Loucy (cell line): ENCODE measurements at regions not wholly inside any gene's neighbourhood (a gene's known extent, or its start where the extent isn't known, plus 50 kb on each side); places are given as distances from the start of the nearest gene placed in this dataset.

Experiments
- H2AFZ ChIP-seq: fragments of 200-600 bp; sonication (generic); 2 replicates; pipeline ENCODE4 v1.6.0; 2016; ENCODE audit warnings: antibody characterized with exemption, mild to moderate bottlenecking, low read length, moderate library complexity
- H3F3A ChIP-seq: fragments of 200-600 bp; 2 replicates; pipeline ENCODE4 v1.6.0; 2016; ENCODE audit warnings: antibody characterized with exemption, low read depth, mild to moderate bottlenecking
- H3K27me3 ChIP-seq: fragments of 200-600 bp; sonication (generic); 2 replicates; pipeline ENCODE4 v1.6.1; 2014; ENCODE audit warnings: low read length, mild to moderate bottlenecking; ENCODE audit not compliant: insufficient read depth, poor library complexity, severe bottlenecking
- H3K36me3 ChIP-seq: fragments of 200-600 bp; sonication (generic); 2 replicates; pipeline ENCODE4 v1.6.1; 2016; ENCODE audit warnings: low read length; ENCODE audit not compliant: insufficient read depth
- H3K4me1 ChIP-seq: fragments of 200-600 bp; sonication (generic); 2 replicates; pipeline ENCODE4 v1.5.1; 2014; ENCODE audit warnings: low read length, mild to moderate bottlenecking; ENCODE audit not compliant: insufficient read depth, poor library complexity, severe bottlenecking
- H3K4me2 ChIP-seq: fragments of 200-600 bp; sonication (generic); 2 replicates; pipeline ENCODE4 v1.6.0; 2014; ENCODE audit warnings: antibody characterized with exemption, low read length, low read depth, mild to moderate bottlenecking; ENCODE audit not compliant: poor library complexity, severe bottlenecking
- H3K4me3 ChIP-seq: fragments of 200-600 bp; sonication (generic); 2 replicates; pipeline ENCODE4 v1.5.1; 2014; ENCODE audit warnings: low read length, mild to moderate bottlenecking, mixed read lengths; ENCODE audit not compliant: poor library complexity, severe bottlenecking
- H3K79me2 ChIP-seq: fragments of 200-600 bp; sonication (generic); 2 replicates; pipeline ENCODE4 v1.6.1; 2014; ENCODE audit warnings: low read length; ENCODE audit not compliant: insufficient read depth
- H3K9ac ChIP-seq: fragments of 200-600 bp; sonication (generic); 2 replicates; pipeline ENCODE4 v1.6.0; 2014; ENCODE audit warnings: mild to moderate bottlenecking, low read depth, low read length, moderate library complexity; ENCODE audit not compliant: poor library complexity, severe bottlenecking
- H3K9me2 ChIP-seq: fragments of 200-600 bp; sonication (generic); replicated peaks from 2 replicates; pipeline ENCODE4 v1.6.1; 2016; ENCODE audit warnings: low read depth, low read length, mixed read lengths
- H3K9me3 ChIP-seq: fragments of 200-600 bp; sonication (generic); 2 replicates; pipeline ENCODE4 v1.6.1; 2014; ENCODE audit warnings: mild to moderate bottlenecking, antibody characterized with exemption, low read length, low read depth; ENCODE audit not compliant: insufficient read depth
- H4K20me1 ChIP-seq: fragments of 200-600 bp; sonication (generic); 2 replicates; pipeline ENCODE4 v1.6.0; 2014; ENCODE audit warnings: antibody characterized with exemption, low read length, mild to moderate bottlenecking; ENCODE audit not compliant: insufficient read depth, poor library complexity, severe bottlenecking
- EZH2phosphoT487 ChIP-seq: fragments of 200-600 bp; IDR thresholded peaks from 2 replicates; pipeline ENCODE4 v1.6.1; 2018; ENCODE audit warnings: antibody characterized with exemption, mild to moderate bottlenecking, moderate library complexity, borderline replicate concordance
- TF ChIP-seq, protein P1 (sequence below): fragments of 200-600 bp; sonication (generic); conservative IDR thresholded peaks from 2 replicates; pipeline ENCODE4 v1.5.1; 2014; ENCODE audit warnings: mild to moderate bottlenecking, antibody characterized with exemption, low read length

- H3K27me3 ChIP-seq = no peaks in the 10 kb centered on the region
- H3K9ac ChIP-seq = no peak overlapping the region
- no peaks in the 10 kb centered on the region for H3K9me2 ChIP-seq
- H3K9me3 ChIP-seq = no peaks in the 10 kb centered on the region
- no peaks in the 10 kb centered on the region for H3F3A ChIP-seq
- H3K4me3 ChIP-seq = no peak overlapping the region
- H3K4me1 ChIP-seq = no peaks in the 10 kb centered on the region
- H3K79me2 ChIP-seq = no peaks in the 10 kb centered on the region
- H3K36me3 ChIP-seq = no peaks in the 10 kb centered on the region
- no peak for TF ChIP-seq EZH2phosphoT487
- TF ChIP-seq, protein P1, sequence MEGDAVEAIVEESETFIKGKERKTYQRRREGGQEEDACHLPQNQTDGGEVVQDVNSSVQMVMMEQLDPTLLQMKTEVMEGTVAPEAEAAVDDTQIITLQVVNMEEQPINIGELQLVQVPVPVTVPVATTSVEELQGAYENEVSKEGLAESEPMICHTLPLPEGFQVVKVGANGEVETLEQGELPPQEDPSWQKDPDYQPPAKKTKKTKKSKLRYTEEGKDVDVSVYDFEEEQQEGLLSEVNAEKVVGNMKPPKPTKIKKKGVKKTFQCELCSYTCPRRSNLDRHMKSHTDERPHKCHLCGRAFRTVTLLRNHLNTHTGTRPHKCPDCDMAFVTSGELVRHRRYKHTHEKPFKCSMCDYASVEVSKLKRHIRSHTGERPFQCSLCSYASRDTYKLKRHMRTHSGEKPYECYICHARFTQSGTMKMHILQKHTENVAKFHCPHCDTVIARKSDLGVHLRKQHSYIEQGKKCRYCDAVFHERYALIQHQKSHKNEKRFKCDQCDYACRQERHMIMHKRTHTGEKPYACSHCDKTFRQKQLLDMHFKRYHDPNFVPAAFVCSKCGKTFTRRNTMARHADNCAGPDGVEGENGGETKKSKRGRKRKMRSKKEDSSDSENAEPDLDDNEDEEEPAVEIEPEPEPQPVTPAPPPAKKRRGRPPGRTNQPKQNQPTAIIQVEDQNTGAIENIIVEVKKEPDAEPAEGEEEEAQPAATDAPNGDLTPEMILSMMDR = no peak
- H2AFZ ChIP-seq = no peak overlapping the region
- H3K4me2 ChIP-seq = no peak overlapping the region
- no peaks in the 10 kb centered on the region for H4K20me1 ChIP-seq
Measured at GRCh38 chr12:76249501-76249900, 98.7 kb downstream of the BBS10 start.

DNA sequence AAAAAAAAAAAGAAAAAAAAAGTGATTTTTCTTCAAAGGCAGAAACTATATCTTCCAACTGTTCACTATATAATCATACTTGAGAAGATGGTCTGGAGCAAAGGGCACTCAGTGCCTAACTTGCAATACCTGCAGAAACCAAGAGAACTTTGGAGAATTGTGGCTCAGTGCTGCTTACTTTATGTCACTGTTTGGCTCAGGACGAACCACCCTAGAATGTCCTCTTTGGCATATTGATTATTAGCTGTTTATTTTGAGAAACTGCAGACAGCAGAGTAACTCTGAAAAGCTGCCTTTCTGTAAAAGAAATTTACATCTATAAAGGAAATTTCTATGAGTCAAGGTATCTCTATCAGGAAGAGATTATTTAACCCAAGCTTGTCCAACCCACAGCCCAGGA, 100.2 kb downstream of the BBS10 start:
- Histone ChIP-seq H3K4me1 (no peaks in the 10 kb centered on the region), H3K79me2 (no peaks in the 10 kb centered on the region), H3K4me2 (no peak overlapping the region), H4K20me1 (no peaks in the 10 kb centered on the region), H2AFZ (no peak overlapping the region), H3K9me2 (0 out of 2 replicates have a peak, but pooled peaks cover 3% of the 10 kb centered on the region), H3K4me3 (no peak overlapping the region), H3K9me3 (no peaks in the 10 kb centered on the region), H3K9ac (no peak overlapping the region), H3K36me3 (no peaks in the 10 kb centered on the region), H3K27me3 (no peaks in the 10 kb centered on the region), H3F3A (no peaks in the 10 kb centered on the region)
- no peak for TF ChIP-seq EZH2phosphoT487
- TF ChIP-seq, protein P1 = no peak

DNA sequence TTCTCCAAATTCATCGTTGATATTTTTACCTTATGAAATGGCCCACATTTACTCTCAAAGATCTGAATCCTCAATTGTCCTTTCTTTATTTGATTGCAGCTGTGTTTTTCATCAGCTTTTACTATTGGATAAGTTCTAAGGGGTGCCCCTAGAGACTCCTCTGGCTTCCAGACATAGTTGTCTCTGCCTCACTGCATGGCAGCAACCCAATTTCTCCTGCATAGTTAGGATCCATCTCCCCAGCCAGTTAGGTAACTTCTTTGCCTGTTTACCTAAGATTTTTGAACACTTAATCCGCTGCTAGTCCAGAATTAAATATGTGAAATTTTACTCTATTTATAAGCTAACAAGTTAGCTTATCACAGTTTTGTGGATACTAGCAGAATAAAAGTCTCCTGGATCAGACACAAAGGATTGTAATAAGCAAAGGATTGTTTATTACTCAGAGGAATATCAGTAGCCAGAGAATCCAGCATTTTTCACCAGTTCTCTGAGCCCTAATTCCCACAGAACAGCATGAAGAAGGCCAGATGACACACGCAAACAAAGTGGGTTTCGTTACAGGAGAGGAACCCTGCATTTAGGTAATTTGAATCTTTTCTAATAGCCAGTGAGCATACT, 101.1 kb downstream of the BBS10 start:
- Histone ChIP-seq H2AFZ (no peak overlapping the region), H3K9me2 (0 out of 2 replicates have a peak, but pooled peaks cover 3% of the 10 kb centered on the region), H3K79me2 (no peaks in the 10 kb centered on the region), H3K27me3 (no peaks in the 10 kb centered on the region), H3K4me1 (no peaks in the 10 kb centered on the region), H3K4me2 (no peak overlapping the region), H3K4me3 (no peak overlapping the region), H3F3A (no peaks in the 10 kb centered on the region), H4K20me1 (no peaks in the 10 kb centered on the region), H3K9ac (no peak overlapping the region), H3K36me3 (no peaks in the 10 kb centered on the region), H3K9me3 (no peaks in the 10 kb centered on the region)
- TF ChIP-seq, protein P1 = no peak
- no peak for TF ChIP-seq EZH2phosphoT487
